NCI-H187 treated with DMSO at 0.1 percent for 48 hours (cell line): ENCODE measurements at regions not wholly inside any gene's neighbourhood (a gene's known extent, or its start where the extent isn't known, plus 50 kb on each side); places are given as distances from the start of the nearest gene placed in this dataset.

Source experiments
- DNase-seq: peaks from one replicate; lab custom pipeline; 2025; lab: John Stamatoyannopoulos, UW

DNA sequence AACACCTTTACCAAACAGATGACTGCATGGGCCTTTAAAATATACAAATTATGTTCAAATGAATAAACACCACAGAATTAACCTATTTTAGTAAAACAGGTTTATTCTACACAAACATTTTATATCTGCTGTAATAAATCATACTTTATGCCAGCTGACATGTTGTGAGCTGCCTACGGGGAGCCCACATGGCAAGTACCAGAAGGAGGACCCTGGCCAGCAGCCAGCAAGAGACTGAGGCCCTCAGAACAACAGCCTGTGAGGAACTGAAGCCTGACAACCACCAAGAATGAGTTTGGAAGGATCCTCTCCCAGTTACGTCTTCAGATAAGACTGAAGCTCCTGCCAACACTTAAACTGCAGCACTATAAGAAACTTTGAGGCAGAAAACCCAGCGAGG lies 377.0 kb downstream of the PDGFC start:
- DNase-seq, result no peak

- no peak for DNase-seq
Observed at GRCh38 chr4:156593464-156593863, 378.1 kb downstream of the PDGFC start.

GRCh38 chr4:156591679-156592078 lies 379.9 kb downstream of the PDGFC start:
- DNase-seq, result no peak

- no peak for DNase-seq
Observed at GRCh38 chr4:156584100-156584499, 387.5 kb downstream of the PDGFC start.

DNA sequence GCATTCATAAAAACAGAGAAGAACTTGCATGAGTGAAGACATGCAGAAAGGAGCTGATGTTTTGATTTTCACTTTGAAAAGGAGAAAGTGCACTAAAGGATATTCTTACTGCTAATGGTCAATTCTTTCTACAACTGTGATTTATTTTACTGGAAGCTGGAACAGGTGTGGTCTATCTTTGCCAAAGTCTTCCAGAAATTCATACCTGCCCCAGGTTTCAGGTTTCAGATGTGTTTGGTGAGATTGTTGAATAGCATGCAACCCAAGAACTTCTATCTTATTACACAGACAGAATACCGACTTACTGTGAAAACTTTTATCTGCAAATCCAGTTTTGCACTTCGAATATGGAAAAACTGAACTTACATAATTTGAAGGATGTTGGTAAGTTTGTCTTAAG lies 388.3 kb downstream of the PDGFC start:
- DNase-seq, result no peak

DNA sequence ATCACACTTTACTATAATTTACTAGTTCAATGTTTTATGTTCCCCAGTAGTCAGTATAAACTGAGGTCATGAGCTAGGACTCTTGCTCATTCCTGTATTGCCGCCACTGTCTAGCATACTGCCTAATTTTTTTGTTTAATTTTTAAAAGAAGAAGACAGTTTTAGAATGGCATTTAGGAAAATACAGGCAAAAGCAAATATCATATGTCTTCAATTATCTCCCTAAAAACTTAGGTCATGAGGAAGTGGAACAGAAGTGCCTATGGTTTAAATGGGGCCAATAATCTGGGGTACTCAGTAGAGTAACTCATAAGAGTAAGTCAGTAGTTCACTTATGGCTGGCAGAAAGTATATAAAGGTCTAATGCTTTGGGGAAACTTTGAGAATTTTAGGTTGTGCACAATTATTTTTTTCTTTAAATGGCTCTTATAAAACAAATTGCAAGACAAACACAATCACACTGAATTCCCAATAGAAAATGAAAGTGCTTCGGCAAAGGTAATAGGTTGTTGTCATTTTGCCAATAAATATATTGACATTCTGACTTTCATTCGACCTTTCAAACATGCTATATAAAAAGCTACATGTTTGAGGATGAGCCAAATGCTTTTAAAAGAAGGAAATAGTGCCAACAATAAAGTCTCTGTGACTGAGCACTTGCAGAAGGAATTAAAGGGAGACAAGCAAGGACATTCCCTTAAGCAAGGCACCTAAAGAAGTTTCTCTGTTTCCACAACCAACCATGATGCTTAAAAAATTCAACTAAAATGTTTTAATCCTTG lies 390.1 kb downstream of the PDGFC start:
- DNase-seq, result no peak

DNA sequence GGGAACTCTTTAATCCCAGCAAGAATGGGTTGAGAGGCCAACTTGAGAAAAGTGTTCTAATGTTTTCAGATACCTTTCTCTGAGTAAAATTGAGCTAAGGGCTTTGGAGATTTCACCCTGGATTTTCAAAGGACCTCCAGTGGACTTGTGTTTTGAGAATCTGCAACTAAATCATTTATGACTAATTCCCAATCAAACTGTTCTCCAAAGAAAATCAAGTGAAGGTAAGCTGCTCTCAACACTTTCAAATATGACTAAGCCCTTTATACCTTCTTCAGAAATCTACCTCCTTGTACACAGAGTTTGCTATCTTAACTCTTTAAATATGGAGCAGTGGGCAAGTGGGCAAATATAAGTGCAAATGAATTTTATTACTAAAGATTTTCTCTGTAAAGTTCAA lies 392.9 kb downstream of the PDGFC start:
- DNase-seq, result no peak

- DNase-seq, result no peak
Observed at GRCh38 chr4:156578005-156578404, 393.6 kb downstream of the PDGFC start.

DNA sequence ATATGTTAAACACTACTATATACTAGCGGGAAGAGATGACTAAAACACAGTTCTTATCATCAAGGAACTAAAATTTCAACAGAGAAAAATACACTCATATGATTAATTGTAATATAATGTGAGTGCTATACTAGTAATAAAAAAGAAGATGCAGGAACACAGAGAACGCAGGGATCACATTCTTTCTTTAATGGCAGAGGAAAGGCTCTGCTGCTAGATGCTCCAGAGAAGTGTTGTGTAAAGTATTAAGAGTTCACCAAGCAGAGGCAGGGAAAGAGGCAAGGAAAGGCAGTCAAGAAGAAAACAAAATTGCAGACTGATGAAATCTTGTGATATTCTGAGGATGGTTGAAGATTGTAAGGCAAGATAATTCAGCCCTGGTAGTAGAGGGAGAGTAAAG lies 394.7 kb downstream of the PDGFC start:
- no peak for DNase-seq

DNA sequence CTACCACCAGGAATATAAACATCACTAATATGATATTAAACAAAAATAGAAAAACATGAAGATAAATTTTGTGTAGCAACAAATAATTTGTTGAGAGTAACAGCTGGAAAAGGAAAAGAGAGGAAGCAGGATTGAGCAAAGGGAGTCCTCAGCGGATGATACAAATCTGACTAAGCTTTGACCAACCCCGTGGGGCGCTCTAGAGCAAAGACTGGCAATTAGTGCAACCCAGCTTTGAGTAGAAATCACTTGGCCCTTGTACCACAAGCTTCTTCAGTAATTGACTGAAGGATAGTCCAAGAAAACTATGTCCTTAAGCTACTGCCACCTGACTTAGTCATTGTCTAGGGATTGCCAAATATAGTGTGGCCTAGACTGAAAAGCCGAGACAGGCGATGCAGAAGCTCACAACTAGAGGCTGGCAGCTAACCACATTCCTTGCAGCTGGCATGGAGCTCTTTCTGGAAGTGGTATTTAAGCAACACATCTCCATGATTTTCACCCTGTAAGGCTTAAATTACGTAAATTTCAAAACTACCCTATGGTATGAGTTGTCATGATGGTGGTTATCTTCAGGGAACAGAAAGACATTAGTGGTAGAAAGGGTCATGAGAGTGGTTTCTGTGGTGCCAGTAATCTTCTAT lies 396.0 kb downstream of the PDGFC start:
- no peak for DNase-seq

GRCh38 chr4:156571146-156571545 lies 400.5 kb downstream of the PDGFC start:
- no peak for DNase-seq

- no peak for DNase-seq
Observed at GRCh38 chr4:156569535-156569934, 402.1 kb downstream of the PDGFC start.

DNA sequence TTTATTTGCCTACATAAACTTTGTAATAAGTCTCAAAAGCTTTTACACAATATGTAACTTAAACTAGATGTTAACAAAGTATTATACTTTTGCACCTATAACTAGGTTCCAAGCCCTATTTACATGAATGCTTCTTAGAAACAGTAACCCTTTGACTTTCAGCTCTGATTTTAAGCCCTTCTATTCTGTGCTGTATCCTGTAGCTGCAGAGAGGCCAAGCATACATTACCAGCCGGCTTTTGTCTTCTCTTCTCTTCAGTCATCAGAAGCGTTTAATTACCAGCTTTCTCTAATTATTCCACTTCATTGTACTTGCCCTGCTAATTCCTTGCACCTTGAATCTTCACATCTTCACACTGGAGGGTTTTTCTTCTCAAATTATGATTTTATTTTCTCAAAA lies 403.1 kb downstream of the PDGFC start:
- DNase-seq, result no peak

GRCh38 chr4:156568041-156568440 lies 403.6 kb downstream of the PDGFC start:
- no peak for DNase-seq

- no peak for DNase-seq
Observed at GRCh38 chr4:156560701-156561100, 410.9 kb downstream of the PDGFC start.

GRCh38 chr4:156559346-156559745 lies 412.3 kb downstream of the PDGFC start:
- no peak for DNase-seq

- no peak for DNase-seq
Observed at GRCh38 chr4:156558373-156559025, 413.1 kb downstream of the PDGFC start.

GRCh38 chr4:156557920-156558319 lies 413.7 kb downstream of the PDGFC start:
- no peak for DNase-seq

DNA sequence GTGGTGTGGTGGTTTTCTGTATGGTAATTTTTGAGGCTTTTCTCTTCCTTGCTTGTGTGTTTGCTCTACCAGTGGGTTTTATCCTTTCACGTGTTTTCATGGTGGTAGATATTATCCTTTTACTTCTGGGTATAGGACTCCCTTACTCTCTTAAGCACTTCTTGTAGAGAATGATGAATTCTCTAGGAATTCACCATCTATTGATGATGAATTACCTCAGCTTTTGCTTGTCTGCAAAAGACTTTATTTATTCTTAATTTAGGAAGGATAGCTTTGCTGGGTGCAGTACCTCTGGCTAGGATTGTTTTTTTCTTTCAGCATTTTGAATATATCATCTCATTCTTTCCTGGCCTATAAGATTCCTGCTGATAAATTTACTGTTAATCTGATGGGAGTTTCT lies 415.3 kb downstream of the PDGFC start:
- no peak for DNase-seq

DNA sequence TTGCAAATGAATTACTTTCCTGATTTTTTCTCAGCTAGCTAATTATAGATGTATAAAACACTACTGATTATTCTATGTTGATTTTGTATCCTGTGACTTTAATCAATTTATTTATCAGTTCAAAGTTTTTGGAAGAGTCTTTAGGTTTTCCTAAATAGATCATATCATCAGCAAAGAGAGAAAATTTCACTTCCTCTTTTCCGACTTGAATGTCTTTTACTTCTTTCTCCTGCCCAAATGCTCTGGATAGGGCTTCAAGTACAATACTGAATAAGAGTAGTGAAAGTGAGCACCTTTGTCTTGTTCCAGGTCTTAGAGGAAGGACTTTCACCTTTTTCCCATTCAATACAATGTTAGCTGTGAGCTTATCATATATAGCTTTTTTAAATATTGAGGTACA lies 417.9 kb downstream of the PDGFC start:
- no peak for DNase-seq

DNA sequence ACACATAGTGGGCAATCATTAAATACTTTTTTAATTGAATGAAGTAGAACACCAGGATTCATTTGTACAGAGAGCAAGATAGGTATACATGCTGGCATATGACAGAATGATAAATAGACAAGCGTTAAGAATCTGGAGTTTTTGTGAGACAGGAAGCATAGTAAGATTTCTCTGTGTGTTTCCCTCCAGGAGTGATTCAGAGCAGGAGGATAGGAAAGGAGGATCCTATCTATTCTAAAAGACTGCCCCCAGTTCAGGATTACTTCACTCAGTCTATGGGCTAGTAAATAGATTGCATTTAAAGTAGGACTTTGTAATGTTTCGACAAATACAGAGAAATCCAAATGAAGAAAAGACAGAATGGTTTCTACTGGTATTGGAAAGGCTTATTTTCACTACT lies 423.7 kb downstream of the PDGFC start:
- no peak for DNase-seq

- no peak for DNase-seq
Observed at GRCh38 chr4:156547439-156547838, 424.2 kb downstream of the PDGFC start.
